Neural progenitor cell (in vitro differentiated cells): ENCODE measurements at regions not wholly inside any gene's neighbourhood (a gene's known extent, or its start where the extent isn't known, plus 50 kb on each side); places are given as distances from the start of the nearest gene placed in this dataset.

Experiments
- EZH2 ChIP-seq: fragments of 200-600 bp; sonication (generic); IDR thresholded peaks from 2 replicates; pipeline ENCODE4 v1.6.1; 2017; ENCODE audit warnings: antibody characterized with exemption, mild to moderate bottlenecking, moderate library complexity
- EZH2phosphoT487 ChIP-seq: fragments of 200-600 bp; sonication (generic); IDR thresholded peaks from 2 replicates; pipeline ENCODE4 v1.6.1; 2017; ENCODE audit warnings: antibody characterized with exemption
- TF ChIP-seq, protein P1 (sequence below): fragments of 200-600 bp; sonication (generic); IDR thresholded peaks from 2 replicates; pipeline ENCODE4 v1.5.1; 2017; ENCODE audit warnings: antibody characterized with exemption, mild to moderate bottlenecking

DNA sequence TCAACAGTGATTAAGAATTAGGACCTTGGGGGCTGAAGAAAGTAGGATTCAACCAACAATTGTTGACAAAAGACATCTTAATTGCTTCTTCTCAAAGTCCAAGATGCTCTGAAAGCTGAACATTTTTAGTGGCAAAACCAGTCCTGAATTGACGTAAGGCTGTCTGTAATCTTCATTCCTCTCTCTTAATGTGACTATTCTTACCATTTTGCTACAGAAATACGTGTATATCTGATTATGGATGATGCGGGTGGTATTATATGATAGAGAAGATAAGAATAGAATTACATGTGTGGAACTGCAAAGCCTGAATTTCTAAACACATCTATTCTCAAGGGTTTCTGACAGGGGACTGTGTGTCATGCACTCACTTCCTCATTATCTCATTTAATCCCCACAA lies 130.3 kb upstream of the SASH1 start:
- TF ChIP-seq EZH2 (no peak), EZH2phosphoT487 (no peak)
- TF ChIP-seq, protein P1, sequence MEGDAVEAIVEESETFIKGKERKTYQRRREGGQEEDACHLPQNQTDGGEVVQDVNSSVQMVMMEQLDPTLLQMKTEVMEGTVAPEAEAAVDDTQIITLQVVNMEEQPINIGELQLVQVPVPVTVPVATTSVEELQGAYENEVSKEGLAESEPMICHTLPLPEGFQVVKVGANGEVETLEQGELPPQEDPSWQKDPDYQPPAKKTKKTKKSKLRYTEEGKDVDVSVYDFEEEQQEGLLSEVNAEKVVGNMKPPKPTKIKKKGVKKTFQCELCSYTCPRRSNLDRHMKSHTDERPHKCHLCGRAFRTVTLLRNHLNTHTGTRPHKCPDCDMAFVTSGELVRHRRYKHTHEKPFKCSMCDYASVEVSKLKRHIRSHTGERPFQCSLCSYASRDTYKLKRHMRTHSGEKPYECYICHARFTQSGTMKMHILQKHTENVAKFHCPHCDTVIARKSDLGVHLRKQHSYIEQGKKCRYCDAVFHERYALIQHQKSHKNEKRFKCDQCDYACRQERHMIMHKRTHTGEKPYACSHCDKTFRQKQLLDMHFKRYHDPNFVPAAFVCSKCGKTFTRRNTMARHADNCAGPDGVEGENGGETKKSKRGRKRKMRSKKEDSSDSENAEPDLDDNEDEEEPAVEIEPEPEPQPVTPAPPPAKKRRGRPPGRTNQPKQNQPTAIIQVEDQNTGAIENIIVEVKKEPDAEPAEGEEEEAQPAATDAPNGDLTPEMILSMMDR = no peak
